Natural killer cell (primary cell): ENCODE measurements at regions not wholly inside any gene's neighbourhood (a gene's known extent, or its start where the extent isn't known, plus 50 kb on each side); places are given as distances from the start of the nearest gene placed in this dataset.
"Not testable (repeated sequence)": the region's sequence is repeated elsewhere in the genome, so short reads cannot be mapped to it uniquely, and the experiment has no call there.

ENCODE experiments used
- ATAC-seq, 3 donors: fragments of 150-1000 bp in 2 of 3; fragments of 200-7000 bp in 1 of 3; cut with Tn5 transposase; 1 replicate in 1 of 3; 2 replicates in 2 of 3; pipeline ENCODE4 v1.10.0; 2021; ENCODE audit warnings: mild to moderate bottlenecking in 2 of 3, moderate library complexity in 2 of 3
- DNase-seq, 2 donors: peaks; one replicate each; pipeline versions ENCODE4 v3.0.0 to v3.0.0-alpha.2; 2013 to 2021; ENCODE audit warnings: mixed read lengths in 1 of 2
- H3K27ac ChIP-seq: one replicate; pipeline ENCODE4 v1.5.1; 2013; ENCODE audit warnings: mild to moderate bottlenecking, low read length
- H3K27me3 ChIP-seq: one replicate; pipeline ENCODE4 v1.6.1; 2013; ENCODE audit warnings: low read length; ENCODE audit not compliant: control insufficient read depth, insufficient read depth
- H3K36me3 ChIP-seq: one replicate; pipeline ENCODE4 v1.6.1; 2013; ENCODE audit warnings: low read length; ENCODE audit not compliant: control insufficient read depth, insufficient read depth
- H3K4me1 ChIP-seq: one replicate; pipeline ENCODE4 v1.6.1; 2013; ENCODE audit warnings: low read length; ENCODE audit not compliant: control insufficient read depth, insufficient read depth
- H3K4me3 ChIP-seq: one replicate; pipeline ENCODE4 v1.5.1; 2013; ENCODE audit warnings: low read length
- H3K9me3 ChIP-seq: one replicate; pipeline ENCODE4 v1.6.1; 2013; ENCODE audit warnings: low read length; ENCODE audit not compliant: control insufficient read depth, insufficient read depth
- H3K27ac Mint-ChIP-seq, 2 donors: one replicate each; pipeline ENCODE4 v1.8.0; 2022; ENCODE audit warnings: mild to moderate bottlenecking in 2 of 2, mixed read lengths in 2 of 2, moderate library complexity in 1 of 2
- H3K27me3 Mint-ChIP-seq, 2 donors: one replicate each; pipeline ENCODE4 v1.8.0; 2022; ENCODE audit warnings: low read depth in 2 of 2, mixed read lengths in 2 of 2
- H3K36me3 Mint-ChIP-seq: one replicate; pipeline ENCODE4 v1.8.0; 2022; ENCODE audit warnings: mixed read lengths
- H3K4me1 Mint-ChIP-seq, 2 donors: one replicate each; pipeline ENCODE4 v1.8.0; 2022; ENCODE audit warnings: mixed read lengths in 2 of 2
- H3K4me3 Mint-ChIP-seq: one replicate; pipeline ENCODE4 v1.8.0; 2022; ENCODE audit warnings: mild to moderate bottlenecking, moderate library complexity, mixed read lengths
- H3K9me3 Mint-ChIP-seq, 2 donors: one replicate each; pipeline ENCODE4 v1.8.0; 2022; ENCODE audit warnings: mixed read lengths in 2 of 2
- WGBS: methylation state at CpG from one replicate; pipeline ENCODE4 v1.1.7; 2013; ENCODE audit warnings: missing lambda C conversion rate; ENCODE audit not compliant: insufficient coverage; 5-methylcytosine and 5-hydroxymethylcytosine counted together
- intact Hi-C: fragments of 100-400 bp; cut with micrococcal nuclease; formaldehyde crosslinking; loops from one replicate; pipeline ENCODE4 v1.14.2; 2022

DNA sequence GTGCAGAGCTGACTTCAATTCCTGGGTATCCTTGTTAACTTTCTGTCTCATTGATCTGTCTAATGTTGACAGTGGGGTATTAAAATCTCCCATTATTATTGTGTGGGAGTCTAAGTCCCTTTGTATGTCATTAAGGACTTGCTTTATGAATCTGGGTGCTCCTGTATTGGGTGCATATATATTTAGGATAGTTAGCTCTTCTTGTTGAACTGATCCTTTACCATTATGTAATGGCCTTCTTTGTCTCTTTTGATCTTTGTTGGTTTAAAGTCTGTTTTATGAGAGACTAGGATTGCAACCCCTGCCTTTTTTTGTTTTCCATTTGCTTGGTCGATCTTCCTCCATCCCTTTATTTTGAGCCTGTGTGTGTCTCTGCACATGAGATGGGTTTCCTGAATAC lies 5269.5 kb upstream of the TPTE start:
- H3K9me3 Mint-ChIP-seq = peaks cover 19 to 26% of the 10 kb centered on the region in 2 donors
- H3K4me3 ChIP-seq, H3K9me3 ChIP-seq, ATAC-seq, DNase-seq, H3K4me1 ChIP-seq, H3K4me3 Mint-ChIP-seq, H3K27me3 Mint-ChIP-seq, H3K36me3 ChIP-seq, H3K4me1 Mint-ChIP-seq, intact Hi-C loops, H3K27ac ChIP-seq, H3K27ac Mint-ChIP-seq, H3K27me3 ChIP-seq: not testable (repeated sequence)
- 59% methylated on average over 1 of the region's 1 CpG for WGBS
- peaks cover 35% of the 10 kb centered on the region for H3K36me3 Mint-ChIP-seq
